CD4-positive, CD25-positive, alpha-beta regulatory T cell (primary cell): ENCODE measurements at regions not wholly inside any gene's neighbourhood (a gene's known extent, or its start where the extent isn't known, plus 50 kb on each side); places are given as distances from the start of the nearest gene placed in this dataset.

Experiments used
- ATAC-seq, 2 donors: fragments of 150-1000 bp; cut with Tn5 transposase; one replicate each; pipeline ENCODE4 v1.10.0; 2021; ENCODE audit warnings: low read depth in 2 of 2, moderate number of reproducible peaks in 2 of 2, moderate library complexity in 1 of 2
- DNase-seq, 3 donors: peaks; one replicate each; pipeline versions ENCODE4 v3.0.0 to v3.0.0-alpha.2; 2012 to 2022; ENCODE audit warnings: mixed read lengths in 1 of 3
- H3K27ac ChIP-seq: one replicate; pipeline ENCODE4 v1.7.0; 2013; ENCODE audit warnings: mild to moderate bottlenecking, low read length; ENCODE audit not compliant: insufficient read depth, poor library complexity, severe bottlenecking
- H3K27me3 ChIP-seq: one replicate; pipeline ENCODE4 v1.7.0; 2013; ENCODE audit warnings: low read length; ENCODE audit not compliant: control insufficient read depth, insufficient read depth
- H3K36me3 ChIP-seq: one replicate; pipeline ENCODE4 v1.7.0; 2013; ENCODE audit warnings: mild to moderate bottlenecking, low read length, moderate library complexity; ENCODE audit not compliant: control insufficient read depth, insufficient read depth
- H3K4me1 ChIP-seq: 2 replicates; pipeline ENCODE4 v1.7.0; 2013; ENCODE audit warnings: mild to moderate bottlenecking, low read length; ENCODE audit not compliant: insufficient read depth, control insufficient read depth, poor library complexity, severe bottlenecking
- H3K4me3 ChIP-seq: one replicate; pipeline ENCODE4 v1.7.0; 2013; ENCODE audit warnings: low read depth, mild to moderate bottlenecking, low read length, moderate library complexity
- H3K9me3 ChIP-seq, 2 experiments: 1 replicate in 1 of 2; 2 replicates in 1 of 2; pipeline ENCODE4 v1.7.0; 2013; ENCODE audit warnings: low read length in 2 of 2, mild to moderate bottlenecking in 1 of 2, moderate library complexity in 1 of 2; ENCODE audit not compliant: control insufficient read depth in 2 of 2
- H3K27ac Mint-ChIP-seq, 3 donors: one replicate each; pipeline ENCODE4 v1.8.0; 2020 to 2022; ENCODE audit warnings: mild to moderate bottlenecking in 3 of 3, mixed read lengths in 3 of 3, moderate library complexity in 2 of 3
- H3K27me3 Mint-ChIP-seq: one replicate; pipeline ENCODE4 v1.8.0; 2022; ENCODE audit warnings: mild to moderate bottlenecking, mixed read lengths
- H3K36me3 Mint-ChIP-seq: one replicate; pipeline ENCODE4 v1.8.0; 2020; ENCODE audit warnings: mixed read lengths
- H3K4me1 Mint-ChIP-seq, 4 donors: one replicate each; pipeline ENCODE4 v1.8.0; 2020 to 2022; ENCODE audit warnings: mixed read lengths in 4 of 4, mild to moderate bottlenecking in 1 of 4
- H3K4me3 Mint-ChIP-seq, 4 donors: one replicate each; pipeline ENCODE4 v1.8.0; 2020 to 2022; ENCODE audit warnings: mild to moderate bottlenecking in 4 of 4, mixed read lengths in 4 of 4, moderate library complexity in 3 of 4
- H3K9me3 Mint-ChIP-seq, 7 donors: one replicate each; pipeline ENCODE4 v1.8.0; 2020 to 2022; ENCODE audit warnings: mixed read lengths in 7 of 7, mild to moderate bottlenecking in 3 of 7, moderate library complexity in 2 of 7

GRCh38 chr7:13007331-13007730 is 319.9 kb downstream of the ARL4A start:
- H3K27ac Mint-ChIP-seq, result no peak overlapping the region
- DNase-seq, result no peak
- H3K4me1 Mint-ChIP-seq, result no peaks in the 10 kb centered on the region
- Histone ChIP-seq H3K27me3 (no peaks in the 10 kb centered on the region), H3K4me1 (no peaks in the 10 kb centered on the region), H3K27ac (no peak overlapping the region), H3K36me3 (no peaks in the 10 kb centered on the region), H3K9me3 (no peaks in the 10 kb centered on the region), H3K4me3 (no peak overlapping the region)
- H3K9me3 Mint-ChIP-seq, result peaks cover 0 to 7% (median 2%) of the 10 kb centered on the region in 7 donors
- H3K36me3 Mint-ChIP-seq, result no peaks in the 10 kb centered on the region
- ATAC-seq, result no peak
- H3K27me3 Mint-ChIP-seq, result no peaks in the 10 kb centered on the region
- no peak overlapping the region for H3K4me3 Mint-ChIP-seq

- Histone ChIP-seq H3K4me1 (no peaks in the 10 kb centered on the region), H3K36me3 (no peaks in the 10 kb centered on the region), H3K27me3 (no peaks in the 10 kb centered on the region), H3K27ac (no peak overlapping the region), H3K4me3 (no peak overlapping the region), H3K9me3 (no peaks in the 10 kb centered on the region)
- H3K9me3 Mint-ChIP-seq, result peaks cover 0 to 7% (median 2%) of the 10 kb centered on the region in 7 donors
- no peak for DNase-seq
- H3K27ac Mint-ChIP-seq, result no peak overlapping the region
- H3K4me1 Mint-ChIP-seq, result no peaks in the 10 kb centered on the region
- no peaks in the 10 kb centered on the region for H3K36me3 Mint-ChIP-seq
- no peak for ATAC-seq
- H3K27me3 Mint-ChIP-seq, result no peaks in the 10 kb centered on the region
- no peak overlapping the region for H3K4me3 Mint-ChIP-seq
Observed at GRCh38 chr7:13009517-13009916, 322.1 kb downstream of the ARL4A start.

GRCh38 chr7:13014011-13014410 is 326.6 kb downstream of the ARL4A start:
- DNase-seq, result no peak
- Histone ChIP-seq H3K27me3 (no peaks in the 10 kb centered on the region), H3K4me1 (no peaks in the 10 kb centered on the region), H3K9me3 (no peaks in the 10 kb centered on the region), H3K4me3 (no peak overlapping the region), H3K36me3 (no peaks in the 10 kb centered on the region), H3K27ac (no peak overlapping the region)
- Mint-ChIP-seq H3K4me3 (no peak overlapping the region), H3K27ac (no peak overlapping the region), H3K4me1 (no peaks in the 10 kb centered on the region), H3K27me3 (no peaks in the 10 kb centered on the region), H3K9me3 (peaks cover 0 to 7% (median 0%) of the 10 kb centered on the region in 7 donors), H3K36me3 (no peaks in the 10 kb centered on the region)
- ATAC-seq, result no peak

GRCh38 chr7:13016036-13016581 is 328.7 kb downstream of the ARL4A start:
- ATAC-seq, result no peak
- Mint-ChIP-seq H3K9me3 (peaks cover 0 to 3% (median 0%) of the 10 kb centered on the region in 7 donors), H3K27me3 (no peaks in the 10 kb centered on the region), H3K4me3 (no peak overlapping the region), H3K4me1 (no peaks in the 10 kb centered on the region), H3K27ac (no peak overlapping the region), H3K36me3 (no peaks in the 10 kb centered on the region)
- Histone ChIP-seq H3K9me3 (no peaks in the 10 kb centered on the region), H3K4me1 (no peaks in the 10 kb centered on the region), H3K27me3 (no peaks in the 10 kb centered on the region), H3K4me3 (no peak overlapping the region), H3K27ac (no peak overlapping the region), H3K36me3 (no peaks in the 10 kb centered on the region)
- DNase-seq, result no peak

GRCh38 chr7:13016592-13017332 is 329.3 kb downstream of the ARL4A start:
- Histone ChIP-seq H3K9me3 (no peaks in the 10 kb centered on the region), H3K4me1 (no peaks in the 10 kb centered on the region), H3K36me3 (no peaks in the 10 kb centered on the region), H3K4me3 (no peak overlapping the region), H3K27me3 (no peaks in the 10 kb centered on the region), H3K27ac (no peak overlapping the region)
- Mint-ChIP-seq H3K27ac (no peak overlapping the region), H3K27me3 (no peaks in the 10 kb centered on the region), H3K4me3 (no peak overlapping the region), H3K9me3 (peaks cover 0 to 1% (median 0%) of the 10 kb centered on the region in 7 donors), H3K36me3 (no peaks in the 10 kb centered on the region), H3K4me1 (no peaks in the 10 kb centered on the region)
- no peak for ATAC-seq
- no peak for DNase-seq

GRCh38 chr7:13017333-13017857 is 330.0 kb downstream of the ARL4A start:
- Histone ChIP-seq H3K36me3 (no peaks in the 10 kb centered on the region), H3K27ac (no peak overlapping the region), H3K9me3 (no peaks in the 10 kb centered on the region), H3K27me3 (no peaks in the 10 kb centered on the region), H3K4me3 (no peak overlapping the region), H3K4me1 (no peaks in the 10 kb centered on the region)
- no peaks in the 10 kb centered on the region for H3K4me1 Mint-ChIP-seq
- no peak for DNase-seq
- no peak for ATAC-seq
- H3K9me3 Mint-ChIP-seq, result peaks cover 0 to 1% (median 0%) of the 10 kb centered on the region in 7 donors
- H3K27me3 Mint-ChIP-seq, result no peaks in the 10 kb centered on the region
- H3K27ac Mint-ChIP-seq, result no peak overlapping the region
- H3K36me3 Mint-ChIP-seq, result no peaks in the 10 kb centered on the region
- no peak overlapping the region for H3K4me3 Mint-ChIP-seq

GRCh38 chr7:13017881-13018280 is 330.4 kb downstream of the ARL4A start:
- no peaks in the 10 kb centered on the region for H3K36me3 ChIP-seq
- no peaks in the 10 kb centered on the region for H3K27me3 ChIP-seq
- Mint-ChIP-seq H3K27me3 (no peaks in the 10 kb centered on the region), H3K36me3 (no peaks in the 10 kb centered on the region), H3K4me3 (no peak overlapping the region), H3K27ac (no peak overlapping the region), H3K4me1 (no peaks in the 10 kb centered on the region), H3K9me3 (peaks cover 0 to 1% (median 0%) of the 10 kb centered on the region in 7 donors)
- DNase-seq, result no peak
- no peak overlapping the region for H3K27ac ChIP-seq
- no peaks in the 10 kb centered on the region for H3K4me1 ChIP-seq
- H3K9me3 ChIP-seq, result no peaks in the 10 kb centered on the region
- no peak overlapping the region for H3K4me3 ChIP-seq
- no peak for ATAC-seq
